Ureter (tissue), 1 donor: ENCODE measurements at regions not wholly inside any gene's neighbourhood (a gene's known extent, or its start where the extent isn't known, plus 50 kb on each side); places are given as distances from the start of the nearest gene placed in this dataset.
"Not testable (repeated sequence)": the region's sequence is repeated elsewhere in the genome, so short reads cannot be mapped to it uniquely, and the experiment has no call there.

ENCODE experiments used
- DNase-seq: peaks from one replicate; pipeline ENCODE4 v3.0.0-alpha.2; 2020; ENCODE audit warnings: low spot score
- donor health status: DM: yes; HTN: yes; CAD: no.

GRCh38 chr10:65618126-65618525 is 1307.7 kb upstream of the LRRTM3 start:
- no peak for DNase-seq

GRCh38 chr10:65620404-65621048 is 1305.3 kb upstream of the LRRTM3 start:
- DNase-seq = no peak

- DNase-seq = no peak
Observed at GRCh38 chr10:65622608-65623007, 1303.2 kb upstream of the LRRTM3 start.

GRCh38 chr10:65628493-65629139 is 1297.2 kb upstream of the LRRTM3 start:
- no peak for DNase-seq

GRCh38 chr10:65660006-65660405 is 1265.8 kb upstream of the LRRTM3 start:
- no peak for DNase-seq

- DNase-seq = no peak
Observed at GRCh38 chr10:65670087-65670486, 1255.7 kb upstream of the LRRTM3 start.

- not testable (repeated sequence) for DNase-seq
Observed at GRCh38 chr10:65670596-65670995, 1255.2 kb upstream of the LRRTM3 start.

GRCh38 chr10:65675236-65675635 is 1250.6 kb upstream of the LRRTM3 start:
- no peak for DNase-seq

GRCh38 chr10:65684896-65685295 is 1240.9 kb upstream of the LRRTM3 start:
- no peak for DNase-seq

- no peak for DNase-seq
Observed at GRCh38 chr10:65701168-65701776, 1224.6 kb upstream of the LRRTM3 start.

- no peak for DNase-seq
Observed at GRCh38 chr10:65708057-65708456, 1217.8 kb upstream of the LRRTM3 start.

- no peak for DNase-seq
Observed at GRCh38 chr10:65710306-65710705, 1215.5 kb upstream of the LRRTM3 start.

GRCh38 chr10:65719790-65720189 is 1206.0 kb upstream of the LRRTM3 start:
- no peak for DNase-seq

- DNase-seq = no peak
Observed at GRCh38 chr10:65720901-65721300, 1204.9 kb upstream of the LRRTM3 start.

- DNase-seq = no peak
Observed at GRCh38 chr10:65723525-65723924, 1202.3 kb upstream of the LRRTM3 start.

- DNase-seq = no peak
Observed at GRCh38 chr10:65735382-65735781, 1190.5 kb upstream of the LRRTM3 start.

- no peak for DNase-seq
Observed at GRCh38 chr10:65742906-65743305, 1182.9 kb upstream of the LRRTM3 start.

GRCh38 chr10:65751218-65751617 is 1174.6 kb upstream of the LRRTM3 start:
- DNase-seq = no peak

- no peak for DNase-seq
Observed at GRCh38 chr10:65751896-65752295, 1173.9 kb upstream of the LRRTM3 start.

GRCh38 chr10:65753532-65753931 is 1172.3 kb upstream of the LRRTM3 start:
- no peak for DNase-seq

- DNase-seq = no peak
Observed at GRCh38 chr10:65754112-65754511, 1171.7 kb upstream of the LRRTM3 start.

GRCh38 chr10:65762311-65762710 is 1163.5 kb upstream of the LRRTM3 start:
- no peak for DNase-seq

GRCh38 chr10:65765006-65765541 is 1160.8 kb upstream of the LRRTM3 start:
- no peak for DNase-seq
